ENCODE measurements at regions not wholly inside any gene's neighbourhood (a gene's known extent, or its start where the extent isn't known, plus 50 kb on each side); places are given as distances from the start of the nearest gene placed in this dataset.

DNA sequence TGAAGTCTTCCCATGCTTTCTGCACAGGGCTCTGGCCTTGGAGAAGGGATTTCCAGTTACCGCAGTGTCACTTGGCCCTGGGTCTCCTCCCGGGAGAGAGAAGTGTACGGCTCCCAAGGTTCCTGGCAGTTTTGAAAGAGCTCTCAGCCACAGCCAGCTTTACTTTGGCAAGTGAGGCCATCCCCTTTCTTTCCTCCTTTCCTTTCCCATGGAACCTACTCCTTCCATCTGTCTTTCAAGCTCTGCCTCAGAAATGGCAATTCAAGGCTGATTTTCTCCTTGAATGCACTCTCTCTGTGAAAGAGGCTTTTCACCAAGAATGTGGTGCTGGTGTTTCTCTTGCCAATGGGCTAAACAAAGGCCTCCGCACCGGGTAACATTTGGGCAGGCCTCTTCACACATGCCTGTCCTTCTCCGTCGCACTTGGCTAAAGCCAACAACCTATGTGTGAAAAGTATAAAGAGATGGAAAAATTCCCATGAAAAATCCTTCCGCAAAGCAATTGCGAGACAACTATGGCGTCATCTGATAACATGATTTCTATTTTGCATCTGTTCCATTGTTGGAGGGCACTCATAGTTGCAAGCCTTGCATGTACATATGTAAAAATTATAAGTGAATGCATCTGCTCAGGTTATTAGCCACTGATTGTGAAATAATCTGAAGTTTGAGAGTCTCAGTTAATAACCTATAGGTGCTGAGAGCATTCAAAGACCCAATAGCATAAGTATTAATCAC is 125.4 kb downstream of the PFKFB3 start:
- H3K36me3 ChIP-seq (ENCODE audit: control insufficient read depth in 1 of 2, insufficient read depth in 2 of 2, low read length in 2 of 2): no peaks in the 10 kb centered on the region
- H3K4me1 ChIP-seq (ENCODE audit: control insufficient read depth in 1 of 2, insufficient read depth in 2 of 2, low read length in 2 of 2): no peaks in the 10 kb centered on the region
- BruUV-seq (replicated peaks): no TSS peak
- POLR2A ChIA-PET: no interaction called here
- no peak for ATAC-seq
- DNase-seq (ENCODE audit: low read depth, low spot score): no peak
- H3K9ac ChIP-seq (ENCODE audit: low read length): no peak overlapping the region
- H4K20me1 ChIP-seq (ENCODE audit: insufficient read depth): no peaks in the 10 kb centered on the region
- H3K79me2 ChIP-seq (ENCODE audit: insufficient read depth, low read length): no peaks in the 10 kb centered on the region
- H3K4me2 ChIP-seq (ENCODE audit: low read length): no peak overlapping the region
- TF ChIP-seq, protein P1, sequence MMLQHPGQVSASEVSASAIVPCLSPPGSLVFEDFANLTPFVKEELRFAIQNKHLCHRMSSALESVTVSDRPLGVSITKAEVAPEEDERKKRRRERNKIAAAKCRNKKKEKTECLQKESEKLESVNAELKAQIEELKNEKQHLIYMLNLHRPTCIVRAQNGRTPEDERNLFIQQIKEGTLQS (IDR thresholded peaks at IDR 0.05): no peak
- TF ChIP-seq RAD21 (IDR thresholded peaks at IDR 0.05; ENCODE audit: low read depth): no peak
- no peak for TF ChIP-seq EGR1 (IDR thresholded peaks at IDR 0.05; ENCODE audit: low read depth)
- TF ChIP-seq CBX3 (IDR thresholded peaks at IDR 0.05; ENCODE audit: low read depth): no peak
- no peak for TF ChIP-seq POLR2AphosphoS5 (IDR thresholded peaks at IDR 0.05; ENCODE audit: low read depth, low read length)
- TF ChIP-seq JUND (IDR thresholded peaks at IDR 0.05): no peak
- no peak for TF ChIP-seq CEBPB (IDR thresholded peaks at IDR 0.05; ENCODE audit: low read depth)
- no peak for TF ChIP-seq YY1 (IDR thresholded peaks at IDR 0.05; ENCODE audit: extremely low read depth, insufficient replicate concordance, low read depth, low read length)
- TF ChIP-seq, protein P2, sequence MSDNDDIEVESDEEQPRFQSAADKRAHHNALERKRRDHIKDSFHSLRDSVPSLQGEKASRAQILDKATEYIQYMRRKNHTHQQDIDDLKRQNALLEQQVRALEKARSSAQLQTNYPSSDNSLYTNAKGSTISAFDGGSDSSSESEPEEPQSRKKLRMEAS (IDR thresholded peaks at IDR 0.05): no peak
- TF ChIP-seq SRF (IDR thresholded peaks at IDR 0.05; ENCODE audit: low read depth): no peak
- TF ChIP-seq ZFX (IDR thresholded peaks at IDR 0.05): no peak
- TF ChIP-seq, protein P3, sequence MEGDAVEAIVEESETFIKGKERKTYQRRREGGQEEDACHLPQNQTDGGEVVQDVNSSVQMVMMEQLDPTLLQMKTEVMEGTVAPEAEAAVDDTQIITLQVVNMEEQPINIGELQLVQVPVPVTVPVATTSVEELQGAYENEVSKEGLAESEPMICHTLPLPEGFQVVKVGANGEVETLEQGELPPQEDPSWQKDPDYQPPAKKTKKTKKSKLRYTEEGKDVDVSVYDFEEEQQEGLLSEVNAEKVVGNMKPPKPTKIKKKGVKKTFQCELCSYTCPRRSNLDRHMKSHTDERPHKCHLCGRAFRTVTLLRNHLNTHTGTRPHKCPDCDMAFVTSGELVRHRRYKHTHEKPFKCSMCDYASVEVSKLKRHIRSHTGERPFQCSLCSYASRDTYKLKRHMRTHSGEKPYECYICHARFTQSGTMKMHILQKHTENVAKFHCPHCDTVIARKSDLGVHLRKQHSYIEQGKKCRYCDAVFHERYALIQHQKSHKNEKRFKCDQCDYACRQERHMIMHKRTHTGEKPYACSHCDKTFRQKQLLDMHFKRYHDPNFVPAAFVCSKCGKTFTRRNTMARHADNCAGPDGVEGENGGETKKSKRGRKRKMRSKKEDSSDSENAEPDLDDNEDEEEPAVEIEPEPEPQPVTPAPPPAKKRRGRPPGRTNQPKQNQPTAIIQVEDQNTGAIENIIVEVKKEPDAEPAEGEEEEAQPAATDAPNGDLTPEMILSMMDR (IDR thresholded peaks at IDR 0.05 in 2 of 3, conservative IDR thresholded peaks at IDR 0.05 in 1 of 3; ENCODE audit: borderline replicate concordance in 1 of 3, insufficient read depth in 1 of 3, low read depth in 2 of 3, low read length in 2 of 3): no peak
- TF ChIP-seq, protein P4, sequence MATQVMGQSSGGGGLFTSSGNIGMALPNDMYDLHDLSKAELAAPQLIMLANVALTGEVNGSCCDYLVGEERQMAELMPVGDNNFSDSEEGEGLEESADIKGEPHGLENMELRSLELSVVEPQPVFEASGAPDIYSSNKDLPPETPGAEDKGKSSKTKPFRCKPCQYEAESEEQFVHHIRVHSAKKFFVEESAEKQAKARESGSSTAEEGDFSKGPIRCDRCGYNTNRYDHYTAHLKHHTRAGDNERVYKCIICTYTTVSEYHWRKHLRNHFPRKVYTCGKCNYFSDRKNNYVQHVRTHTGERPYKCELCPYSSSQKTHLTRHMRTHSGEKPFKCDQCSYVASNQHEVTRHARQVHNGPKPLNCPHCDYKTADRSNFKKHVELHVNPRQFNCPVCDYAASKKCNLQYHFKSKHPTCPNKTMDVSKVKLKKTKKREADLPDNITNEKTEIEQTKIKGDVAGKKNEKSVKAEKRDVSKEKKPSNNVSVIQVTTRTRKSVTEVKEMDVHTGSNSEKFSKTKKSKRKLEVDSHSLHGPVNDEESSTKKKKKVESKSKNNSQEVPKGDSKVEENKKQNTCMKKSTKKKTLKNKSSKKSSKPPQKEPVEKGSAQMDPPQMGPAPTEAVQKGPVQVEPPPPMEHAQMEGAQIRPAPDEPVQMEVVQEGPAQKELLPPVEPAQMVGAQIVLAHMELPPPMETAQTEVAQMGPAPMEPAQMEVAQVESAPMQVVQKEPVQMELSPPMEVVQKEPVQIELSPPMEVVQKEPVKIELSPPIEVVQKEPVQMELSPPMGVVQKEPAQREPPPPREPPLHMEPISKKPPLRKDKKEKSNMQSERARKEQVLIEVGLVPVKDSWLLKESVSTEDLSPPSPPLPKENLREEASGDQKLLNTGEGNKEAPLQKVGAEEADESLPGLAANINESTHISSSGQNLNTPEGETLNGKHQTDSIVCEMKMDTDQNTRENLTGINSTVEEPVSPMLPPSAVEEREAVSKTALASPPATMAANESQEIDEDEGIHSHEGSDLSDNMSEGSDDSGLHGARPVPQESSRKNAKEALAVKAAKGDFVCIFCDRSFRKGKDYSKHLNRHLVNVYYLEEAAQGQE (IDR thresholded peaks at IDR 0.05; ENCODE audit: low read depth): no peak
- TF ChIP-seq, protein P5, sequence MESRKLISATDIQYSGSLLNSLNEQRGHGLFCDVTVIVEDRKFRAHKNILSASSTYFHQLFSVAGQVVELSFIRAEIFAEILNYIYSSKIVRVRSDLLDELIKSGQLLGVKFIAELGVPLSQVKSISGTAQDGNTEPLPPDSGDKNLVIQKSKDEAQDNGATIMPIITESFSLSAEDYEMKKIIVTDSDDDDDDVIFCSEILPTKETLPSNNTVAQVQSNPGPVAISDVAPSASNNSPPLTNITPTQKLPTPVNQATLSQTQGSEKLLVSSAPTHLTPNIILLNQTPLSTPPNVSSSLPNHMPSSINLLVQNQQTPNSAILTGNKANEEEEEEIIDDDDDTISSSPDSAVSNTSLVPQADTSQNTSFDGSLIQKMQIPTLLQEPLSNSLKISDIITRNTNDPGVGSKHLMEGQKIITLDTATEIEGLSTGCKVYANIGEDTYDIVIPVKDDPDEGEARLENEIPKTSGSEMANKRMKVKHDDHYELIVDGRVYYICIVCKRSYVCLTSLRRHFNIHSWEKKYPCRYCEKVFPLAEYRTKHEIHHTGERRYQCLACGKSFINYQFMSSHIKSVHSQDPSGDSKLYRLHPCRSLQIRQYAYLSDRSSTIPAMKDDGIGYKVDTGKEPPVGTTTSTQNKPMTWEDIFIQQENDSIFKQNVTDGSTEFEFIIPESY (IDR thresholded peaks at IDR 0.05; ENCODE audit: extremely low read depth, insufficient replicate concordance, low read length): no peak
- no peak for TF ChIP-seq EZH2phosphoT487 (IDR thresholded peaks at IDR 0.05; ENCODE audit: borderline replicate concordance)
- no peak for TF ChIP-seq POLR2A (IDR thresholded peaks at IDR 0.05; ENCODE audit: borderline replicate concordance, extremely low read depth, insufficient read depth, insufficient read length)
- no peak for TF ChIP-seq SP1 (IDR thresholded peaks at IDR 0.05; ENCODE audit: low read depth)
- TF ChIP-seq ELF1 (IDR thresholded peaks at IDR 0.05; ENCODE audit: borderline replicate concordance, low read depth): no peak
- H3K27me3 ChIP-seq (ENCODE audit: insufficient read depth, low read length): no peaks in the 10 kb centered on the region
- RAD21 ChIA-PET (ENCODE audit: low non-redundant PET in 1 of 2, low total read pairs in 2 of 2, uncharacterized antibody in 2 of 2, unreplicated experiment in 2 of 2): no interaction called here
- CTCF ChIA-PET: no interaction called here
- H3K4me3 ChIP-seq (replicated peaks in 1 of 2; ENCODE audit: low read depth in 1 of 2, low read length in 2 of 2): no peak overlapping the region
- H3K9me3 ChIP-seq (ENCODE audit: control insufficient read depth in 1 of 2, insufficient read depth in 1 of 2, low read depth in 1 of 2, low read length in 2 of 2): no peaks in the 10 kb centered on the region
- H3K9me2 ChIP-seq (ENCODE audit: insufficient read depth): no peaks in the 10 kb centered on the region
- no peak overlapping the region for H2AFZ ChIP-seq (ENCODE audit: low read depth, low read length, poor library complexity, severe bottlenecking)
- intact Hi-C loops (cut with micrococcal nuclease): no loop called here
- H3K27ac ChIP-seq (ENCODE audit: low read depth, low read length): no peak overlapping the region

Measured in HCT116 (cell line).